Transverse colon (tissue), 4 donors: ENCODE measurements at regions not wholly inside any gene's neighbourhood (a gene's known extent, or its start where the extent isn't known, plus 50 kb on each side); places are given as distances from the start of the nearest gene placed in this dataset.

Experiments
- CTCF ChIP-seq, 5 experiments: fragments of 200-600 bp in 3 of 5; fragments of 450-650 bp in 2 of 5; sonication (generic) in 3 of 5; IDR thresholded peaks; 1 replicate in 2 of 5; 2 replicates in 3 of 5; pipeline ENCODE4 v1.5.1; 2016 to 2017; ENCODE audit warnings: antibody characterized with exemption in 5 of 5, inconsistent platforms in 3 of 5, mild to moderate bottlenecking in 2 of 5, moderate library complexity in 1 of 5
- POLR2A ChIP-seq: fragments of 450-650 bp; IDR thresholded peaks from one replicate; pipeline ENCODE4 v1.6.1; 2016; ENCODE audit warnings: antibody characterized with exemption, mild to moderate bottlenecking, moderate library complexity
- POLR2AphosphoS5 ChIP-seq, 3 donors: sonication (generic); formaldehyde crosslinking; IDR thresholded peaks; one replicate each; pipeline ENCODE4 v1.6.1; 2016; ENCODE audit warnings: antibody characterized with exemption in 3 of 3

- TF ChIP-seq CTCF (IDR thresholded peaks at IDR 0.05) (no peak), POLR2A (no peak), POLR2AphosphoS5 (IDR thresholded peaks at IDR 0.05) (no peak)
These were observed 50.8 kb upstream of the PDE3A start for GRCh38 chr12:20317554-20317953.
